ENCODE measurements at regions not wholly inside any gene's neighbourhood (a gene's known extent, or its start where the extent isn't known, plus 50 kb on each side); places are given as distances from the start of the nearest gene placed in this dataset.

DNA sequence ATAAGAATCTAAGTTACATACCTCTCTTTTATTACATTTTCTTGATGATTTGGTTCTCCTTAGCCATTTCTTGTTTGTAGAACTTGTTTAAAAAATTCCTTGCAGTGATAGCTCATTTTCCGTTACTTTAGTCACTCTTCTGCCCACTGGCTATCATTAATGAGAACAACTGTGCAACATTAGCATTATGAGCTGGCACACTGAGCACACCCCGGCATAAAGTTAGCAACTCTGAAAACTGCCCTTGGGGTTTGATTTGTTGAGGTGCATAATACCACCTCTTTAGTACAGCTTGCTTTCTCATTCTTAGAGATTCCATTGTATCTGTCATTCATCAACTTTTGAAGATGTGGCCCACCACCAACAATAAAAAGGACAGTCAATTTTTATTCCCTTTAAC is 87.6 kb upstream of the ADCY1 start:
- no peak overlapping the region for H2BK15ac ChIP-seq (ENCODE audit: low read depth, low read length)
- H3K79me1 ChIP-seq (ENCODE audit: low read depth in 1 of 2, low read length in 2 of 2): no peaks in the 10 kb centered on the region
- no peaks in the 10 kb centered on the region for H3K4me1 ChIP-seq (ENCODE audit: control insufficient read depth, insufficient read depth, low read length)
- H4K91ac ChIP-seq (ENCODE audit: insufficient read depth, low read depth, low read length): no peak overlapping the region
- TF ChIP-seq MAFK (IDR thresholded peaks at IDR 0.05; ENCODE audit: low read depth, low read length) (no peak), MAZ (IDR thresholded peaks at IDR 0.05; ENCODE audit: borderline replicate concordance, low read depth, low read length) (no peak), SMC3 (IDR thresholded peaks at IDR 0.05; ENCODE audit: low read depth, low read length) (no peak), NFE2L2 (IDR thresholded peaks at IDR 0.05; ENCODE audit: low read depth, low read length) (no peak), BHLHE40 (IDR thresholded peaks at IDR 0.05; ENCODE audit: low read depth, low read length) (no peak), CTCF (conservative IDR thresholded peaks at IDR 0.05; ENCODE audit: low read depth, low read length) (no peak), RAD21 (IDR thresholded peaks at IDR 0.05; ENCODE audit: low read length) (no peak), RFX5 (IDR thresholded peaks at IDR 0.05; ENCODE audit: low read depth, low read length) (no peak), MXI1 (IDR thresholded peaks at IDR 0.05; ENCODE audit: borderline replicate concordance, low read depth, low read length) (no peak), FOS (IDR thresholded peaks at IDR 0.05; ENCODE audit: low read depth, low read length) (no peak), POLR2A (IDR thresholded peaks at IDR 0.05; ENCODE audit: low read depth, low read length) (no peak), CHD1 (IDR thresholded peaks at IDR 0.05; ENCODE audit: low read depth, low read length) (no peak), RCOR1 (IDR thresholded peaks at IDR 0.05; ENCODE audit: insufficient replicate concordance, low read length) (no peak), ELK1 (IDR thresholded peaks at IDR 0.05; ENCODE audit: borderline replicate concordance, low read depth, low read length) (no peak), CEBPB (IDR thresholded peaks at IDR 0.05; ENCODE audit: low read depth, low read length) (no peak)
- TF ChIP-seq, protein P1, sequence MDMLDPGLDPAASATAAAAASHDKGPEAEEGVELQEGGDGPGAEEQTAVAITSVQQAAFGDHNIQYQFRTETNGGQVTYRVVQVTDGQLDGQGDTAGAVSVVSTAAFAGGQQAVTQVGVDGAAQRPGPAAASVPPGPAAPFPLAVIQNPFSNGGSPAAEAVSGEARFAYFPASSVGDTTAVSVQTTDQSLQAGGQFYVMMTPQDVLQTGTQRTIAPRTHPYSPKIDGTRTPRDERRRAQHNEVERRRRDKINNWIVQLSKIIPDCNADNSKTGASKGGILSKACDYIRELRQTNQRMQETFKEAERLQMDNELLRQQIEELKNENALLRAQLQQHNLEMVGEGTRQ (IDR thresholded peaks at IDR 0.05; ENCODE audit: low read depth, low read length): no peak
- in situ Hi-C loops (cut with MboI; ENCODE audit: low sequenced_read_pairs) (no loop called here), dilution Hi-C loops (cut with HindIII; ENCODE audit: low sequenced_read_pairs, unreplicated experiment) (no loop called here), intact Hi-C loops (cut with micrococcal nuclease) (no loop called here)
- no peak overlapping the region for H3K4me2 ChIP-seq (ENCODE audit: low read depth, low read length)
- POLR2A ChIA-PET (ENCODE audit: unreplicated experiment): no interaction called here
- no peak for DNase-seq
- no peak overlapping the region for H2AK9ac ChIP-seq (replicated peaks; ENCODE audit: low read depth, low read length, poor library complexity)
- H3K27me3 ChIP-seq (ENCODE audit: control insufficient read depth, insufficient read depth, low read length): no peaks in the 10 kb centered on the region; the same call in 1 of the 2 replicates
- no peak overlapping the region for H3K27ac ChIP-seq (ENCODE audit: insufficient read depth, low read length)
- no peaks in the 10 kb centered on the region for H3K36me3 ChIP-seq (ENCODE audit: control insufficient read depth, insufficient read depth, low read length)
- H3K9me1 ChIP-seq (ENCODE audit: insufficient read depth, low read length): no peaks in the 10 kb centered on the region
- no TSS peak for BruUV-seq (replicated peaks)
- H2BK20ac ChIP-seq (ENCODE audit: low read depth, low read length): no peak overlapping the region
- H2BK120ac ChIP-seq (ENCODE audit: low read depth, low read length): no peak overlapping the region
- H3K56ac ChIP-seq (ENCODE audit: extremely low read depth, insufficient read depth, low read length): no peak overlapping the region
- ATAC-seq (ENCODE audit: low read depth): no peak
- H3K14ac ChIP-seq (replicated peaks; ENCODE audit: low read depth, low read length): no peak overlapping the region
- no peak overlapping the region for H2AK5ac ChIP-seq (ENCODE audit: low read depth, low read length)
- no peak overlapping the region for H2AFZ ChIP-seq (replicated peaks; ENCODE audit: low read length, poor library complexity)
- no peak overlapping the region for H4K8ac ChIP-seq (ENCODE audit: low read depth in 2 of 2, low read length in 2 of 2)
- no peaks in the 10 kb centered on the region for H4K20me1 ChIP-seq (ENCODE audit: insufficient read depth, low read length)
- no peak overlapping the region for H3K4me3 ChIP-seq (ENCODE audit: insufficient read depth, low read depth, low read length)
- no peak overlapping the region for H3K4ac ChIP-seq (ENCODE audit: low read depth, low read length)
- no peak overlapping the region for H2BK5ac ChIP-seq (ENCODE audit: low read depth, low read length, poor library complexity, severe bottlenecking)
- no CpG with 5 or more reads among the region's 2 CpGs for WGBS, 2 experiments (ENCODE audit: extremely low coverage in 2 of 2, insufficient read length in 1 of 2)
- no peak overlapping the region for H3K9ac ChIP-seq (ENCODE audit: low read depth, low read length)
- CTCF ChIA-PET: no interaction called here
- no peaks in the 10 kb centered on the region for H3K9me3 ChIP-seq (ENCODE audit: control insufficient read depth, insufficient read depth, low read length)
- H3K23ac ChIP-seq (ENCODE audit: low read depth, low read length): no peak overlapping the region
- no peak overlapping the region for H4K5ac ChIP-seq (ENCODE audit: low read depth, low read length)
- no peak overlapping the region for H3K18ac ChIP-seq (ENCODE audit: low read depth, low read length)
